Colonic mucosa (tissue), 4 donors: ENCODE measurements at regions not wholly inside any gene's neighbourhood (a gene's known extent, or its start where the extent isn't known, plus 50 kb on each side); places are given as distances from the start of the nearest gene placed in this dataset.

ENCODE experiments used
- DNase-seq: peaks from one replicate; pipeline ENCODE4 v3.0.0-alpha.2; 2020
- H3K27ac ChIP-seq: fragments of 200-600 bp; one replicate; pipeline ENCODE4 v1.8.0; 2021
- H3K27me3 ChIP-seq: fragments of 200-600 bp; one replicate; pipeline ENCODE4 v1.8.0; 2021
- H3K36me3 ChIP-seq: fragments of 200-600 bp; one replicate; pipeline ENCODE4 v1.8.0; 2021
- H3K4me1 ChIP-seq: fragments of 200-600 bp; one replicate; pipeline ENCODE4 v1.8.0; 2021; ENCODE audit warnings: mild to moderate bottlenecking
- H3K4me3 ChIP-seq: fragments of 200-600 bp; one replicate; pipeline ENCODE4 v1.8.0; 2021
- H3K9ac ChIP-seq, 2 donors: one replicate each; pipeline ENCODE4 v1.7.0; 2013; ENCODE audit warnings: control low read depth in 2 of 2, low read depth in 2 of 2, low read length in 2 of 2
- H3K9me3 ChIP-seq: fragments of 200-600 bp; one replicate; pipeline ENCODE4 v1.8.0; 2021
- intact Hi-C: fragments of 100-400 bp; cut with DNase I; formaldehyde crosslinking; loops from one replicate; pipeline ENCODE4 v1.14.1; 2022
- TF ChIP-seq, protein P1 (sequence below): fragments of 200-600 bp; IDR thresholded peaks from one replicate; pipeline ENCODE4 v1.8.0; 2022; ENCODE audit warnings: antibody characterized with exemption, mild to moderate bottlenecking
- donor health status: healthy.
- donor health status: DM: no; HTN: no; CAD: no.
- donor health status: DM: no; HTN: no; CAD: no.

DNA sequence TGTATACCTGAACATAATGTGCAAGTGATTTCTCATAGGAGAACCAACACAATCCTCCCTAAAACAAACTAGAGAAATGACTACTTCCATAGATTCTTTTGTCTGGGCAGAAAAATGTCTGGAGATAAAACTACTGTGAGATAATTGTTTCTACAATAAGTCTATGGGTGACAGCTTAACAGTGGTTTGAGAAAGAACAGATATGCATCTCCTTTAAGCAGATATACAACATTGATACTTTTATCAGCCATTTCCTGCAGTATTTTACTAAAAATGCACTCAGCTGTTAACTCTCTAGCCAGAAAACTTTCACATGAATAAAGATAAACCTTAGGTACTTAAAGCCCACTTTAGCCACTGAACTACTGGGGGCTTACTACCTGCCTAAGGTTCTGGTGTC is 1132.4 kb downstream of the EFNB2 start:
- H3K4me3 ChIP-seq, result no peak overlapping the region
- H3K27ac ChIP-seq, result no peak overlapping the region
- no peaks in the 10 kb centered on the region for H3K36me3 ChIP-seq
- H3K9me3 ChIP-seq, result no peaks in the 10 kb centered on the region
- intact Hi-C loops, result no loop called here
- H3K4me1 ChIP-seq, result no peaks in the 10 kb centered on the region
- H3K9ac ChIP-seq, result no peak overlapping the region
- no peaks in the 10 kb centered on the region for H3K27me3 ChIP-seq
- DNase-seq, result no peak
- TF ChIP-seq, protein P1, sequence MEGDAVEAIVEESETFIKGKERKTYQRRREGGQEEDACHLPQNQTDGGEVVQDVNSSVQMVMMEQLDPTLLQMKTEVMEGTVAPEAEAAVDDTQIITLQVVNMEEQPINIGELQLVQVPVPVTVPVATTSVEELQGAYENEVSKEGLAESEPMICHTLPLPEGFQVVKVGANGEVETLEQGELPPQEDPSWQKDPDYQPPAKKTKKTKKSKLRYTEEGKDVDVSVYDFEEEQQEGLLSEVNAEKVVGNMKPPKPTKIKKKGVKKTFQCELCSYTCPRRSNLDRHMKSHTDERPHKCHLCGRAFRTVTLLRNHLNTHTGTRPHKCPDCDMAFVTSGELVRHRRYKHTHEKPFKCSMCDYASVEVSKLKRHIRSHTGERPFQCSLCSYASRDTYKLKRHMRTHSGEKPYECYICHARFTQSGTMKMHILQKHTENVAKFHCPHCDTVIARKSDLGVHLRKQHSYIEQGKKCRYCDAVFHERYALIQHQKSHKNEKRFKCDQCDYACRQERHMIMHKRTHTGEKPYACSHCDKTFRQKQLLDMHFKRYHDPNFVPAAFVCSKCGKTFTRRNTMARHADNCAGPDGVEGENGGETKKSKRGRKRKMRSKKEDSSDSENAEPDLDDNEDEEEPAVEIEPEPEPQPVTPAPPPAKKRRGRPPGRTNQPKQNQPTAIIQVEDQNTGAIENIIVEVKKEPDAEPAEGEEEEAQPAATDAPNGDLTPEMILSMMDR, result no peak

- Histone ChIP-seq H3K9ac (no peak overlapping the region), H3K9me3 (no peaks in the 10 kb centered on the region), H3K27ac (no peak overlapping the region), H3K4me3 (no peak overlapping the region), H3K27me3 (no peaks in the 10 kb centered on the region), H3K4me1 (no peaks in the 10 kb centered on the region), H3K36me3 (no peaks in the 10 kb centered on the region)
- TF ChIP-seq, protein P1, result no peak
- intact Hi-C loops, result no loop called here
- no peak for DNase-seq
Measured at GRCh38 chr13:105395041-105395440, 1140.4 kb downstream of the EFNB2 start.

DNA sequence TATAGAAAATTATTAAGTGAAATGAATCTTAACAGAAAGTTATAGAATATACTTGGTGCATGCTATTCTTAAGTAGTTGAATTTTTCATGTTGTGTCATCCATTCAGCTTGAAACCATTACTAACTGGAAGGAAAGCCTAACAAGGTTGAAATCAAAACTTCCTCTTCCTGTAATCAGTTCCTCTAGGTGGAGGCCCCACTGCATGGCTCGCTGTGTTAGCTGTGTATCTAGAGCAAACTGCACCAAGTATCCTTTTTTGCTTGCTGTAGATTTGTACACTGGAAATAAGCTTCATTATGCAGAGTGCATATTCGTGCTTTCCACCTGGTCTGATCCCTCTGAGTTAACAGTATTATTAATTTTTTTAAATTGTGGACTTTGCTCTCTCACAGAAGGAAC is 1146.1 kb downstream of the EFNB2 start:
- no peak overlapping the region for H3K4me3 ChIP-seq
- H3K27ac ChIP-seq, result no peak overlapping the region
- H3K9ac ChIP-seq, result no peak overlapping the region
- no peaks in the 10 kb centered on the region for H3K9me3 ChIP-seq
- no peak for DNase-seq
- no peaks in the 10 kb centered on the region for H3K36me3 ChIP-seq
- TF ChIP-seq, protein P1, result no peak
- H3K4me1 ChIP-seq, result no peaks in the 10 kb centered on the region
- no peaks in the 10 kb centered on the region for H3K27me3 ChIP-seq
- intact Hi-C loops, result no loop called here

GRCh38 chr13:105377452-105377851 is 1158.0 kb downstream of the EFNB2 start:
- Histone ChIP-seq H3K27me3 (no peaks in the 10 kb centered on the region), H3K4me3 (no peak overlapping the region), H3K36me3 (no peaks in the 10 kb centered on the region), H3K4me1 (no peaks in the 10 kb centered on the region), H3K27ac (no peak overlapping the region), H3K9ac (no peak overlapping the region), H3K9me3 (no peaks in the 10 kb centered on the region)
- intact Hi-C loops, result no loop called here
- TF ChIP-seq, protein P1, result no peak
- DNase-seq, result no peak

DNA sequence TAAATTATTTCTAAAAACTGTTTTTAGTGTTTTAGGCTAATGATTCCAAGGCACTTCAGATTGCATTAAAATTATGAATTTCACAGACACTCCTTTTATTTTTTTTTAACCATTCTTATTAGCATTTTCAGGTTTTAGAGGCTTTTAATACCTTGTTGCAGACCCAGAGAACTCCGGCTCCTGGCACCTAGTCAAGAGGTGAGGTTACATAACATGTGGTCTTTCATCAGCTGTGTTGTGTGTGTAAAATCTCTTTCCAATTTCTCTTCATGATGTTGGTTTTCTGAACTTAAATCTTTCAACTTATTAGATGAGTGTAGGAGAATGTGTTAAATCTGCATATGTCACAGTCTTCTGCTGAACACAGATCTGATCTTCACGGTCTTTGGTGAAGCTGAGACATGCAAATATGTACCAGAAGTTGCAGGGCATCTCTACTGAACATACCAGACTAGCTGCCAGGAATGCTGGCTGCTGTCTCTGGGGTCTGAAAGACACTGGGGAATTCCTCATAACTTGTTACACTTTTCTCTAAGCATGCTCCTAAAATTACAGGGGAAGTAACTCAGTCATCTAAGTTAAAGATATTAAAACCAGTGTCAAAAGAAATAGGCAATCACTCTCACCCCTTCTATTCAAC is 1165.3 kb downstream of the EFNB2 start:
- DNase-seq, result no peak
- Histone ChIP-seq H3K36me3 (no peaks in the 10 kb centered on the region), H3K27ac (no peak overlapping the region), H3K9me3 (no peaks in the 10 kb centered on the region), H3K9ac (no peak overlapping the region), H3K4me1 (no peaks in the 10 kb centered on the region), H3K4me3 (no peak overlapping the region), H3K27me3 (no peaks in the 10 kb centered on the region)
- TF ChIP-seq, protein P1, result no peak
- intact Hi-C loops, result no loop called here
